Choroid plexus epithelial cell (primary cell): ENCODE measurements at regions not wholly inside any gene's neighbourhood (a gene's known extent, or its start where the extent isn't known, plus 50 kb on each side); places are given as distances from the start of the nearest gene placed in this dataset.

Source experiments
- DNase-seq: peaks from one replicate; pipeline ENCODE4 v3.0.0-alpha.2; 2010; ENCODE audit warnings: low read depth
- H3K4me3 ChIP-seq: 2 replicates; pipeline ENCODE4 v1.5.1; 2011; ENCODE audit warnings: low read depth, mild to moderate bottlenecking, control low read depth, low read length, moderate library complexity
- TF ChIP-seq, protein P1 (sequence below): conservative IDR thresholded peaks from 2 replicates; pipeline ENCODE4 v1.5.1; 2011; ENCODE audit warnings: low read depth, mild to moderate bottlenecking, control low read depth, inconsistent platforms, low read length, moderate library complexity

DNA sequence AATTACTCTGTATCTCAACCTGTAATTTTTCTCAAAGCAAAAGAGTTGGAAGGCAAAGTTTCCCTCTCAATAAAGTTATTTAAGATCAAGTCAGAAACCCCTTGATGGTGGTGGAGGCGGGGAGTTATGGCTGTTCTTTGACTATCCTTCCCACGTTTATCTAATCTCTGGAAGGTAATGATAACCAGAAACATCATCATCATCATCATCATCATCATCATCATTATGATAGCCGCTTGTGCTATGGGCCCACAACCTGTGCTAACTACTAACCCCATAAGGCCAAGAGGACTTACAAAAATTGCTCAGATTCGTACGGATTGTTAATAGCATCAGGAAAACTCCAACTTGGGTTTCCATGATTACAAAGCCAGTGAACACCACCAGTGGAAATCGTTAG is 502.3 kb downstream of the SH2D4B start:
- DNase-seq: no peak
- no peak overlapping the region for H3K4me3 ChIP-seq
- TF ChIP-seq, protein P1, sequence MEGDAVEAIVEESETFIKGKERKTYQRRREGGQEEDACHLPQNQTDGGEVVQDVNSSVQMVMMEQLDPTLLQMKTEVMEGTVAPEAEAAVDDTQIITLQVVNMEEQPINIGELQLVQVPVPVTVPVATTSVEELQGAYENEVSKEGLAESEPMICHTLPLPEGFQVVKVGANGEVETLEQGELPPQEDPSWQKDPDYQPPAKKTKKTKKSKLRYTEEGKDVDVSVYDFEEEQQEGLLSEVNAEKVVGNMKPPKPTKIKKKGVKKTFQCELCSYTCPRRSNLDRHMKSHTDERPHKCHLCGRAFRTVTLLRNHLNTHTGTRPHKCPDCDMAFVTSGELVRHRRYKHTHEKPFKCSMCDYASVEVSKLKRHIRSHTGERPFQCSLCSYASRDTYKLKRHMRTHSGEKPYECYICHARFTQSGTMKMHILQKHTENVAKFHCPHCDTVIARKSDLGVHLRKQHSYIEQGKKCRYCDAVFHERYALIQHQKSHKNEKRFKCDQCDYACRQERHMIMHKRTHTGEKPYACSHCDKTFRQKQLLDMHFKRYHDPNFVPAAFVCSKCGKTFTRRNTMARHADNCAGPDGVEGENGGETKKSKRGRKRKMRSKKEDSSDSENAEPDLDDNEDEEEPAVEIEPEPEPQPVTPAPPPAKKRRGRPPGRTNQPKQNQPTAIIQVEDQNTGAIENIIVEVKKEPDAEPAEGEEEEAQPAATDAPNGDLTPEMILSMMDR: no peak

DNA sequence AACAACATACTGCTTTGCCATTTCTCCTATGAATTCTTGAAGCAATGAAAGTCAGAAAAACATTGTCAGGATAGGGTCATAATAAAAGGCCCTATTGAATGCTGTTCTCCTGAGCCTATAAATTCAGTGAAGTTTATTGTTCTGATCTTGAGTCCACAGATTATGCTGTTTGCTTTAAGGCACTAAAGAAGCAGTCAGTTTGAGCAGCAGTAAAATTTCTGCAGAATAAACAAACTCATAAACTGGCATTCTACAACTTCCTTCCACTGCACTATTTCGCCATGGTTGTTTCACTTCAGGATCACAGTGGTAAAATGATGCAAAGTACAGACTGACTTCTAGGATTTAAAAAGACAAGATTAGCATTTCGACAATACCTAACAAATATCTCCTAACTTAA is 503.2 kb downstream of the SH2D4B start:
- no peak for DNase-seq
- H3K4me3 ChIP-seq: no peak overlapping the region
- TF ChIP-seq, protein P1: no peak

DNA sequence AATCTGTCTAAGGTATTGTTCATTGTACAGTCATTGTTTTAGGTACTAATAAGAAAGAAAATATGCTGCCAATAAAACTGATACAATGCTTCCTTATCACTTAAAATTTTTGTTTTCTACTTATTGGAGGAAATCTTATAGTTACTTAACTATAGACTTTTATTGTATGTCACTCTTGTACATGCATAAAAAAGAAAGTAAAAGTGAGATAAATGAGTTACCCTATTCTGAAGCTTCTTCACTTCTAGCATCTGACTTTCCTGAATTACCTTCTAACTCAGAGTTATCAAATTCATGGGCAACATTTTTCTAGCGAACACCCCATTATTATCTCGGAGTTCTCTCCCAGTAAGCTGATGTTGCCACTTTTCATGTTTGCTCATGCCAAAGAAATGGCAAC is 504.9 kb downstream of the SH2D4B start:
- no peak overlapping the region for H3K4me3 ChIP-seq
- TF ChIP-seq, protein P1: no peak
- no peak for DNase-seq

DNA sequence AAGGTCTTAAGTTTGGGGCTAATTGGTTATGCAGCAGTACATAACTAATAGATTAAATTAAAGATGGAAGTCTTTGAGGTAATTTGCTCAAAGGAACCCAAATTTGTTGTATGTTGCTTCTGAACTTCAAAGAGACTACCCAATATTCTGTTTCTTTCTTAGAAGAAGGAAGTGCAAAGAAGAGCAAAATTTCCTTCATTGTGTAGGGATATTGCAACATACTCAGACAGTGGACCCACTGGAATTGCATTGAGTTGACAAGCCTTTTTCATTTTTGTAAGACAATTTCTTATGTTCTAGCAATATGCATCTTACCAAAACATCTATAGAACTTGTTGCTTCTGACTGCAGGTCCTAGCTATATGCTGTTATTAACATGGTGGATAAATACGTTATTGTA is 527.8 kb downstream of the SH2D4B start:
- TF ChIP-seq, protein P1: no peak
- DNase-seq: no peak
- no peak overlapping the region for H3K4me3 ChIP-seq

DNA sequence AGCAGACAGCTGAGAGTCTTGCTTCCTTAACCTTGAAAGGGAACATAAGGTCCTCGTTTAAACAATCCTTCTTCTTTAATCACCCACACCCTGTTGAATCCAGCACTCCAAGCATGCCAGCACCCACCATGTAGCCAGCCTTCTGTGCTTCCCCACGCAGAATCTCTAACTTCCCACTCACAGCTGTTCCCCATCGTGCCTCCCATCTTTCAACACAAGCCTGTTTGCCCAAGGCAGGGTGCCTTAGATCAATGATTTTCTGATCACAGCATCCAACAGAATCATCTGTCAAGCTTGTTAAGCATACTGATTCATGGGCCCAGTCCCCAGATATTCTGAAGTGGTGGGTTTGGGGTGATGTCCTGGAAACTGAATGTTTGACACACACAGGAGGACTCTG is 530.8 kb downstream of the SH2D4B start:
- no peak for DNase-seq
- no peak overlapping the region for H3K4me3 ChIP-seq
- TF ChIP-seq, protein P1: no peak

DNA sequence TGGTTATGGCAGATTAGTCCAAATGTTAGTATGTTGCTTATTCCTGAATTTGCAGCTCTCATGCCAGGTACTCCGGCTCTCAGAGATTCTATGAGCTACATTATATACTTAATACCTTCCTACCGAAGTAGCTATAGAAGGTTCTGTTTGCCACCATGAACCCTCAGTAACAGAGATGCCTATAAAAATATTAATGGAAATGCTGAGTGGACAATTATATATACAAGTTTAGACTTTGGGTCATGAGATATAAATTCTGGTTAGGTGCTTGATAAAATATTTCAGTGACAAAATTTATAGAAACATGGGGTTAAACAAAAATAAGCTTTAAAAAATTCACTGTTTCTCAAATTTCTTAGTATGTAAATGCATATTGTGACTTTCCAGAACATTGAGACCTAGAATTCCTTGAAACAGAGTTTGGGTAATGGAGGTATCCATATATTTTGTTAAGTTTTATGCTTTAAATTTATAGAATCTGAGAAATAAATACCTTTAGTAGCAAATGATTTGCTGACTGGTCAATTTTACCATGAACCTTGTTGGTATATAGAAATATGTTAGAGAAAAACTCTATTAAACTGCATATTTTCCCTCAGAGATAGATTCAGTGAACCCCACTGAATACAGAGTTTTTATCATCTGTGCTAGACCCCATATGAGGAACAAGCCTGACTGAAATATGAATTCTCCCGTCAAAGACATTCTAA is 533.5 kb downstream of the SH2D4B start:
- no peak overlapping the region for H3K4me3 ChIP-seq
- no peak for DNase-seq
- TF ChIP-seq, protein P1: no peak

DNA sequence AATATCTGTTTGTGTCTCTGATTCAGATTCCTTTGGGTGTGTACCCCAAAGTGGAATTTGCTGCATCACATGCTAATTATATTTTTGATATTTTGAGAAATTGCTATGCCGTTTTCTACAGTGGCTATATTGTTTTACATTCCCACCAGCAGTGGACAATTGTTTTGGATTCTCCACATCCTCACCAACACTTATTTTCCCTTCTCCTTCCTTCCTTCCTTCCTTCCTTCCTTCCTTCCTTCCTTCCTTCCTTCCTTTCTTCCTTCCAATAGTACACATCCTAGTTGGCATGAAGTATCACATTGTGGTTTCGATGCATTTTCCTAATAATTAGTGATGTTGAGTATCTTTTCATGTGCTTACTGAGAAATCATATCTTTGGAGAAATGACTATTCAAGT is 535.5 kb downstream of the SH2D4B start:
- no peak for DNase-seq
- TF ChIP-seq, protein P1: no peak
- H3K4me3 ChIP-seq: no peak overlapping the region
